ELR (cell line): ENCODE measurements at regions not wholly inside any gene's neighbourhood (a gene's known extent, or its start where the extent isn't known, plus 50 kb on each side); places are given as distances from the start of the nearest gene placed in this dataset.

Source experiments
- DNase-seq: peaks from one replicate; pipeline ENCODE4 v3.0.0-alpha.2; 2015; ENCODE audit warnings: low read depth

DNA sequence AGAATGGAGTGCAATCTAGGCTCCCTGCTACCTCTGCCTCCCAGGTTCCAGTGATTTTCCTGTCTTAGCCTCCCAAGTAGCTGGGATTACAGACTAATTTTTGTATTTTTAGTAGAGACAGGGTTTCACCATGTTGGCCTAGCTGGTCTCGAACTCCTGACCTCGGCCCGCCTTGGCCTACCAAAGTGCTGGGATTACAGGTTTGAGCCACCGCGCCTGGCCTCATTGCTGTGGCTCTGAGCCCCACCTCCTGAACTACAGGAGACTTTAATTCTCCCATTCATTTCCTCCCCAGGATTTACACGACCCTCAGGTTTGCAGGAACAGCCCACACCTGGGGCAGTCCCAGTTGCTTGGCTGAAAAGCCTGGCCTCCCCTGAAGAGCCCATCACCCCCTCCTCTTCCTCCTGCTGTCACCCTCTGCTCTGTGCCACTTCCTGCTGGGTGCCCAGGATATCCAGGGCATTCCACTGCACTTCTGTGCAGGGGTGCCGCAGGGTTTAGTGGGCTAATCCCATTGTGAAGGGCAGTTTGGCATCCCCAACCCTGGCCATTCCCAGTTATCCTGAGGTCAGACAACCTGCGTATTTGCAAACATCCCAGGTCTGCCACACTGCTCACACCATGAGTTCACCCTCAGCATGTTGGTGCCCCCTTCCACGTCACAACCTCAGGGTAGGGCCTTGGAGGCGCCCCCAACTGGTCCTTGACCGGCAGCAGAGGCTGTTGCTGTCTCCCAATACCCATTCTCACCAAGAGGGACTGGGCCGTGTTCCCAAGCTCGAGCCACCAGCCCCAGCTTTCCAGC is 265.0 kb upstream of the IRX4 start:
- DNase-seq: no peak

DNA sequence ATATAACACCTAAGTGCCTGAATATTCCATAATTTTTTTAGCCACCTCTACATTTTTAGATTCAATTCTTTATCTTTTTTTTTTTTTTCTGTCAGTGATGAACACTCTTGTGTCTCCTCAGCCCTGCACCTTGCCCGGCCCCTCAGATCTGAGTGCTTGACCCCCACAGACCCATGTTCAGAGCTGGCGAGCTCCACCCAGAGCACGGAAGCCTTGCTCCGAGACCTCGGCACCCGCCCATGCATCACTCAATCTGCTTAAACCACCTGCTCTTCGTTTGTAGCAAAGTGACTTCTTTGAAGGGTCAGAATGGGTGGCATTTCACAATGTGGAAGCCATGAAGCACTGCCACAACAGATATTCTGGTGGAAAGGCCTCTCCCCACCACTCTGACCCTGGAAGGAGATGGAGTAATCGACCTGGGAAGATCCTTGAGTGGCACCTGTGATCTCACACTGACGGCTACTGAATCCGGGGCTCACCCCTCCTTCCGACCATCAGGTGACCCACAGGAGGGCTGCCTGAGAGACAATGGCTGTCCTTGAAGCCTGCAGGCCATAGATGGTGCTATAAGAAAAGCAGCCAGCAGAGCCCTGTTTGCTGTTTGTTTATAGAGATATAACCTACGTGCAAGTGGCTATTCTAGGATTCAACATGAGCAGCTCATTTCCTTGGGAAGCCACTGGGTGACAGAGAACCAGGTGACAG is 261.1 kb upstream of the IRX4 start:
- no peak for DNase-seq

DNA sequence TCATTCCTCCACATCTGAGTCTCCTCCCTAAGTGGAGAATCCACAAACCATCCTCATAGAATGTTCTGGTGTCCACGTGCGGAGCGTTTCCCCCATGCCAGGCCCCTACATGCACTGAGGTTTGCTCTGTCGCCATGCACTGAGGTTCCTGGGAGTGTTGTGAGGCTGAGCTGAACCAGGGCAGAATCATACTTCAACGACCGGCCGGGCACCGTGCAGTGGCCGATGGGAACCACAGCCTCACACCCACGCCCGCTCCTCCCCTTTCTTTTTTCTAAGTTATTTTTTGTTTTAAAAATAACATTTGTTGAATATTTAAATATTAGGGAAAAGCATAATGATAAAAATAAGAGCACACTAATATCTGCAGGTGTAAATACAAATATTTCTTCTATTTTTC is 260.4 kb upstream of the IRX4 start:
- DNase-seq: no peak

DNA sequence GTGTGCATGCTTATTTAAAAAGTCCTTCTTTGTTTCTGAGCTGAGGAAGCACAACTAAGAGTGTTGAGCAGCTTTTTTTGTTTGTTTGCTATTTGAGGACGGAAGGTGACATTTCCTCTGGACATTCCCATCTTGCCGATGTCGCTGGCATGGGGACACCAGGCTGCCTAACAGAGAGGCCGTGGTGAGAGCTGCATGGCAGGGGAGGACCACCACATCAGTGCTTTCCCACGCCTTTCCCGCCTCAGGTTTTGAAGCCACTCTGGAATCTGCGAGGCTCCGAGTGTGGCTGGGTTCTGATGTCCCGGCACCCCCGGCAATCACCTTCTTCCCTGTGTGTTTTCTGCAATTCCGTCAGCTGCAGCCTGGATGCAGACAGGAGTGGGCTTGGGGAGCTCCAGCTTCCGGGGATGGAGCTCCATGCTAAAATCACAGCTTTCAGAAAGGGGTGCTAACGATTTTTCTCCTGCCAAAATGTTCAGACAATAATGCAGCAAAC is 259.8 kb upstream of the IRX4 start:
- no peak for DNase-seq

DNA sequence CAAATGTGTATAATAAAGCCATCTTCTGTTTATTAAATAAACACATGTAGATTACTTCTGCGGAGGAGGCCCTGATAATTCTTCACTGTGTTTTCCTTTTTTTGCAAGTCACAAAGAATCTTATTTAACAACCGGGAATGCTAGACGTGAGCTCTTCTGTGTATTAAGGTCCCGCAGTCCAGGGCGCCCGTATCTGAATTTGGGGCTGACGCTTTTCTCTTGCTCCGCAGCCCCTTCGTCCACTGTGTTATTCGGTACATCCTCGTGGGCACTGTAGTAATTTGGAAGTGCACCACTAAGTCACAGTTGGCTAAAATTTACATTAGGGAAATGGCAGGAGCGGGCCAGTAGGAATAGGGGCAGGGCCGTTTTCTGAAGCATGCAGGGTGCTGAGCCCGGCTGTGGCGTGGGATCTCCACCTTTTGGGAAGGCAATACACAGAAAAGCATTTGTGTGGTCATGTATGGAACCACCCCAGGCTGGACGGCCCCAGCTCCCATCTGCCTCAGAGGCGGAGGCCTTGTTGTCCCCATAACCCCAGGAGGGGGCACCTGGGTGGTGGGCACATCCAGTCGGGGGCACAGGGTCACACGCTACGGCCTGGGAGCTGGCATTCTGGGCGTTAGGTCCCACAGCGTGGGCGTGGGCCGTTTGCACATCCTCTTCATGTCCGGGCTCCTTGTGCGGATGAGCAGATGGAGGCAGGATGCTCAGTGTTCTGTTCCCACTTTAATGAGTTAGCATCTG is 258.7 kb upstream of the IRX4 start:
- DNase-seq: no peak

DNA sequence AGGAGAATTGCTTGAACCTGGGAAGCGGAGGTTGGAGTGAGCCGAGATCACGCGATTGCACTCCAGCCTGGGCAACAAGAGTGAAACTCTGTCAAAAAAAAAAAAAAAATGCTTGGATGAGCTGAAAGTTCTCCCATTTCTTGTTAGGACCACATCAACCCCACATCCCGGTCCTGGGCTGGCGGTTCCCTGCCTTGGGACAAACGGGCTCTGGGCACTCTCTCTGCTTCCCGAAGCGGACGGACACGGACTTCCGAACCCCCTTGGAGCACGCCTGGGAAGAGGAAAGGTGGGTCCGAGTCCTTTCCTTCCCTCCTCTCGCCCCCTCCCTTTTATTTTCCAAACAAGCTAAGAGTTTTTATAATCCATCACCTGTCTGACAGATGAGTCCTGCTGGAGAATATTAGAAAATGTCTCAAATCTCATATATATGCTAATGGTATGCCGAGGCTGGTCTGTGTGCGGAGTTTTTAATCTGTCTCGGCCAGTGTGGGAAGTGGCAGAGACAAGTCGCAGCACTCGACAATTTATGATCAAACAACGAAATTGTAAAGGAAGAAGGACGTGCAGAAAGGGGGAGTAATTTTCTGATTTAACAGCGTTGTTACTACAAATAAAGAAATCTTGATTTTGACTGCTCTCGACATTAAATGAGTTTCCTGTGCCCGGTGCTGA is 257.9 kb upstream of the IRX4 start:
- no peak for DNase-seq

DNA sequence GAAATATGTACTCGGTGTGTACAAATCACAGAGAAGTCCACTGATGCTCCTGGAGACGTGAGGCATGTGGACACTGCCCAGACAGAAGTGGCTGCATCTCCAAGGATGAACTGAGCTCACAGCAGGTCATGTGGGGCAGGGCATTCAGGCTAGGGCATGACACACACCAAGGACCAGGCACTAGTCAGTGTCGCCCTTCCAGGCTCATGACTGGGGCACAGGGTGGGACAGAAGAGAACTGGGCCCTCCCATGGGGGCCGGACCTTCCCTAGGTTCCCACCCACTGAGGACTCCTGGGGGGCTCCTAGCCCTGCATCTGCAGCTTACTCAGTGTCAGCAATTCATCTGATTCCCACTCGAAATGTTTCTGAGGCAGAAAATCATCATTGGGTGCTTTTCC is 256.8 kb upstream of the IRX4 start:
- no peak for DNase-seq

DNA sequence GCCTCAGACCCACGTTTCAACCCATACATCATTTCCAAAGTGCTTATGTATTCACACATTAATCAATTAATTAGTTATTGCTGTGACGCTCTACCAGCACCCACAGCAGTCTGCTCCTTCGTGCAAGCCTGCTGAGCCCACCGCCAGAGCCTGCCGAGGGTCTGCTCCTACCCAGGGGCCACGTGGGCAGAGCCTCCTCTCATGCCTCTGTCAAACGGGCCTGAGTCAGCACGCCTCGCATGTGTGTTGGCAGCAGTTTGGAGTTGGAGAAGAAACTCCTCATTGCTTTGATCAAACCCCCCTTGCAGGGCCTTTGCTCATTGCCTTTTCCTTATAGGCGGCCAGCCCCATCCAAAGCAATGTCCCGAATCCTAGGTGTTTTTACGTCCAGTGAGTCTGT is 256.2 kb upstream of the IRX4 start:
- no peak for DNase-seq

DNA sequence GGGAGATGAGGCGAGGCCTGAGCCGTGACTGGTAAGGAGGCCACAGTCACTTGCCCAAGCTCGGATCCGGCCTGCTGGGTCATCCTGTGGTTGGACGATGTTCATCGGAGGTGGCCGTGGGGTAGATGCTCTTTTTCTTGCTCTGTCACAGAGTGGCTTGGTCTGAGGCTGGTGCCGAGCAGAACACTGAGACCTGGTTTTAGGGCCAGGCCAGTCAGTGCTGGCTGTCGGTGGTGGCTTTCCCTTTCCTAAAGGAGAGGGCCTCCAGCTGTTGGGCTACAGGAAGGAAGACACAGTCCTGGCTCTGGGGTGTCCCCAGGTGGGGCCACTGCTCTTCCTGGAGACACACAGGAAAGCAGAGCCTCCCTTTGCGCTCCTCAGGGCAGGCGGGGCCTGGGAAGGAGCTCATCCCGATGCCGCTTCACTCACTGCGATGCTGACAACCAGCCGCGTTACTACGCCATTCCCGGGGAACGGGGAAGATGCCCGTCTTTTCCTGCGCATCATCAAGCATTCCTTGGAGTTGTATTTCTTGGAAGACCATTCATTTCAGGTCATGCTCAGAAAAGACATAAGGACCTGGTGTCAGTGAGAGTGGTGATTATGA is 254.8 kb upstream of the IRX4 start:
- no peak for DNase-seq

DNA sequence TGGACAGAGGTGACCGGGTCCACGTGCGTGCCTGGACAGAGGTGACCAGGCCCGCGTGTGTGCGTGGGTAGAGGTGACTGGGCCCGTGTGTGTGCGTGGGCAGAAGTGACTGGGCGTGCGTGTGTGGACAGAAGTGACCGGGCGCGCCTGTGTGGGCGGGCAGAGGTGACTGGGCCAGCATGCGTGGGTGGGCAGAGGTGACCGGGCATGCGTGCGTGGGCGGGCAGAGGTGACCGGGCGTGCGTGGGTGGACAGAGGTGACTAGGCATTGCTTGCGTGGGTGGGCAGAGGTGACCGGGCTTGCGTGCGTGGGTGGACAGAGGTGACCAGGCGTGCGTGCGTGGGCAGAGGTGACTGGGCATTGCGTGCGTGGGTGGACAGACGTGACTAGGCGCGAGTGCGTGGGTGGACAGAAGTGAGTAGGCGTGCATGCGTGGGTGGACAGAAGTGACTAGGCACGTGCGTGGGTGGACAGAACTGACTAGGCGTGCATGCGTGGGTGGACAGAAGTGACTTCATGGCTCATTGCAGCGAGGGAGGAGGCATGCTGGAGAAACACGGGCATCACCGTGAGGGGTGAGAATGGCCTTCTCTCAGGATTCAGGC is 254.1 kb upstream of the IRX4 start:
- no peak for DNase-seq

DNA sequence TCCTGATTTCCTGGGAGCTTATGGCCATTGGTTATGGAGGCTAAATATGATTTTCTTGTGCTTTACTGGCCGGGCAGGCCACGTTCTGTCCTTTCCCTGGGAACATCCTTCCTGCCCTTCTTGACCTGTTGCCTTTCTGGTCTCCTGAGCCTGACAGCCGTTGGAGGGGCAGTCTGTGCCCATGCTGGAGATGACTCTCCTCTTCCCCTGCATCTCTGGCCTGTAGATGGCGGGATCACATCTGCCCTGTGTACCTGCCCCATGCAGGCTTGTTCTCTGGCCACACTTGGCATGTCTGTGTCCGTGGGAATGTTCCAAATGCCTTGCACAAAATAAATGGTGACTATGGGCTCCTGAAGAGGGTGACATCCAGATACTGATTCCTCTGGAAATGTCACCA is 253.1 kb upstream of the IRX4 start:
- no peak for DNase-seq

DNA sequence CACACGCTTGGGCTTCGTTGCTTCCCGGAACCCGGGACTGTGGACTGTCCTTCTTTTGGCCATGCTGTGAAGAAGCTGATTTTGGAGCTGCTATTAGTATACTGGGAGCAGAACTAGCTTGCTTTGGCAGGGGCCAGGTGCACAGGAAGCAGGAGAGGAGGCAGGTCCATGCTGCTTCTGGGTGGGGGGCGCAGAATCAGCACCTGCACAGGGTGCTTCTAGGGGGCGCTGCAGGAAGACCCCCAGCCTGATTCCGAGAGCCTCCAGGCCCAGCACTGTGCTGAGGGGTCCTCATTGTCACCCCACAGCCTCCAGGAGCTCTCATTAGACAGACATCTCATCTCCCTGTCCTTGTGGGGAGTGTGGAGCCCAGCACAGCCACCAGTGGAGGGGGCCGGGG is 252.6 kb upstream of the IRX4 start:
- no peak for DNase-seq

DNA sequence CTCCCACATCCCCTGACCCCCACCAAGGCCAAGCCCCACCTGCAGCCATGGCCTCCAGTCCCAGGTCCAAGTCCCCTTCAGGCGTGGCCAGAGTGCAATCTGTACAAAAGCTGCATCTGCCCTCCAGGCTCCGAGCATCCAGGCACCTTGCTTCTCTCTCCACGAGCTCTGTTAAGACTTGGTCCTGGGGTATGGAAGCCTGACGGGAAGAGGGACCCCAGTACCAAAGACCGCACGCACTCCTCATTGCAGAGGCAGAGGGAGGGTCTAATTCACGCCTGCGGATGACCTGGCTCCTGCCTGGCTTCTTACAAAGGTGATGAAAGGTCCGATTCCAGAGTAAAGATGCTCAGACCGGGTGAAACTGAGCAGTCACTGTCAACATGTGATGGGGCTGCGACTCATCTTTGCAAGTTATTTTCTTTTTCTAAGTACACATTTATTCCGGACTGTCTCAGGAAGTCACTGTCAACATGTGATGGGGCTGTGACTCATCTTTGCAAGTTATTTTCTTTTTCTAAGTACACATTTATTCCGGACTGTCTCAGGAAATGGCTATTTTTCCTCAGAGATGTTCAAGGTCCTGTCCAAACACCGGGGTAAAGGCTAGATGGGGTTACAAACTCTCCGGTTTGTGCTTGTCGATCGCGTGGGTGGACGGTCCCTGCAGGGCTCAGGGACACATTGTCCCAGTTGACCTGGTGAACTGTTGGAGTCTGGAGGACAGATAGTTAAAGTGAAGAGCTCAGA is 252.0 kb upstream of the IRX4 start:
- no peak for DNase-seq

DNA sequence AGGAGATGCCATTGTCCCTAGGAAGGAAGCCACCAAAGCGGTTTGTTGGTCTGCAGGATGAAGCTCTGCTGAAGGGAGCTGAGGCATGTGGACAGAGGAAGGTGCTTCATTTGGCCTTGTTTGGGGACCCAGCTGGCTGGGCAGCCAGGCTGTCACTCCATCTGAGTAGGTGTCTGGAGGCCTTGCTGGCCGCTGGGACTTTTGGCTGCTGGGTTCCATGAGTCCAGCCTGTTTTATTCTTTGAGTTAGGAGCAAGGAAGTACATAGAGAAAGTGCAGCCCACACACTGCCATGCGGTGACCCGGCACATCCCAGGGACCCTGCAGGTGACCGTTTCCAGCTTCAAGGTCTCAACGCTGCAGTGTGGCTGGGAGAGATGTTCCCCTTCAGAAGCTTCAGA is 251.2 kb upstream of the IRX4 start:
- no peak for DNase-seq

DNA sequence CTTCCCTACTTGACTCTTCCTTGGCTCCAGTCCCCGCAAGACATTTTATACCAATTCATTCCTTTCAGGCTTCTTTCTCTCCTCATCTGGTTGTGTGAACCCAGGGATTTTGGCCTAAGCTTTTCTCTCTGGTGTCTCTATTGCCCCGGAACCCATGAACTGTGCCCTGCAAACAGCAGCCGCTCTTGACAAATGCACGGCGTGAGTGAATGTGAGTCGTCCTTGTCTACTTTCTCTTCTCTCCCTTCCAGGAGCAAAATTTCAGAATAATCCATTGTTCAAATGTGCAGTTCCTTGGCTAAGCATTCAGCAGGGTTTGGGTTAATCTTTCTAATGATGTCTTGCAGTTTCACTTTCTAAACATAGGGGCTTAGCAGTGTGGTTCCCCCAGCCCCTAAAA is 250.4 kb upstream of the IRX4 start:
- no peak for DNase-seq

DNA sequence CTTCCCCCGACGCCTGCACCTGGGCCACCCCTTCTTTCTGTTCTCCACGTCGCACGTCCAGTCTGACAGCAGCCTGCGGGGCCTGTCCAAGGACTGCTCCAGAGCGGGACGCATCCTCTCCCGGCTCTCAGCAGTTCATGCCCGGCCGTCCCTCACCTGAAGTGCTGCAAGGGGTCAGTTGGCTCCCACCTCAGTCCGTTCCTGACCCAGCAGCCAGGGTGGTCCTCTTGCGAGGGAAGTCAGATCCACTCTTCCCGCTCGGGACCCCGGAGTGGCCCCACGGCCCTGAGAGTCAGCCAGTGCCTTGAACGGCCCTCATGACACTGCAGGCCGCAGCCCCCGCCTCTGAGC is 249.7 kb upstream of the IRX4 start:
- no peak for DNase-seq

DNA sequence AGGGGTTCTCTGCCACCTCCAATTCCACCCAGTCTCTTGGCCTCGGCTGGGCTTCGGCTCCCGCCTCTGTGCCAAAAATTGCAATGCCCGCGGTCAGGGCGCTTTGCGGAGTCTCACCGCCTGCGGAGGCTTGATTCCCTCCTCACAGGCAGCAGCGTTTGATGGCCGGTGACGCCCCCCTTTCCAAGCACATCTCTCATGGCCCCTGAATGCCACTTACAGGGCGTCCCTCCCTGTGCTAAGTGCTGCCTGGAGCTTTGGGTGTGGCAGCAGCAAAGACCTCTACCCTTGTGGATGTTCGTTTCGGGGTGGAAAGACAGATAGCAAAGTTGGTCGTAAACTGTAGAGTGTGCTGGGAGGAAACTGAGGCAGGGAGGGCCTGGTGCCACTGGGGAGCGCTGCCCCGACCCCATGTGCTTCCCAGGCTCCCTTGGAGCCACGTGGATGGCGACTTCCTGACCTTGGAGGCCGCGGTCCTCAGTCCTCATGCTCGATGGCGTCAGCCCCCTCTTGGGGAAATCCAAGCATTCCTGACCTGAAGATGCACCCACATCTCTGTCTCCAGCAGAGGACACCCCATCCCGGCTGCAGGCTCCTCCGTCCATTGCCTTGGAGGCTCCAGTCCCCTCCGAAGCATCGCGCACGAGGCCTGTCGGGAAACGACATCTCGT is 249.2 kb upstream of the IRX4 start:
- DNase-seq: no peak

DNA sequence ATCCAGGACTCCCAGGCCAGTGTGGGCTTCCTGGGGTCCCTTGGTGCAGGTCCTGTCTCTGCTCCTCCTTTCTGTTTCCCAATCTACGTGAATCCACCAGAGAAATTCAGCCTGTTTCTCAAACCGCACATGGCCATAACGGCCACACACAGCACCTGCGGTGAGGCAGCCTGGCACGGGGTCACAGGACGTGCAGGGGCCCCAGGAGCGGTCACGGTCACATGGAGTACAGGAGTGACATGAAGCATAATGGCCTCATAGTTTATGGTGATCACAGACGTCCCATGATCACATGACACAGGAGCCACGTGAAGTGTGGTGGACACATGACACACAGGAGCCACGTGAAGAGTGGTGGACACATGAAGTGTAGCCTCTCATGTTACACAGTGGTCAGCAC is 248.5 kb upstream of the IRX4 start:
- no peak for DNase-seq

DNA sequence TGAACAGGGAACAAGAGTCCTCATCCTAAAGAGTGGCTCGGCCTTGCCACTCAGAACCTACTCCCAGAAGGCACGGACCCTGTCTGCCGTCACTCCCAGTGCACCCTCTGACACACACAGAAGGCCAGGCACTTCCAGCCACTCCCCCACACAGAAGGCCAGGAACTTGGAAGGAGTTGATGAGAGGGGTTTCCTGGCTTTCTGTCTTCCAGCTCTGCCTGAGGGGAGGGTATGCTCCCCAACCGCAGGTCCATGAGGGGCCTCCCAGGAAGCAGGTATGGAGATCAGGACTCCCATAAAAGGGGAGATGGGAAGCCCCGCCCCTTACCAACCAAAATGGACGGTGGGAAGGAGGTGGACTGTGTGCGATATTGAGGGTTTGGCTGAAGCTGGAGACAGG is 247.6 kb upstream of the IRX4 start:
- no peak for DNase-seq

DNA sequence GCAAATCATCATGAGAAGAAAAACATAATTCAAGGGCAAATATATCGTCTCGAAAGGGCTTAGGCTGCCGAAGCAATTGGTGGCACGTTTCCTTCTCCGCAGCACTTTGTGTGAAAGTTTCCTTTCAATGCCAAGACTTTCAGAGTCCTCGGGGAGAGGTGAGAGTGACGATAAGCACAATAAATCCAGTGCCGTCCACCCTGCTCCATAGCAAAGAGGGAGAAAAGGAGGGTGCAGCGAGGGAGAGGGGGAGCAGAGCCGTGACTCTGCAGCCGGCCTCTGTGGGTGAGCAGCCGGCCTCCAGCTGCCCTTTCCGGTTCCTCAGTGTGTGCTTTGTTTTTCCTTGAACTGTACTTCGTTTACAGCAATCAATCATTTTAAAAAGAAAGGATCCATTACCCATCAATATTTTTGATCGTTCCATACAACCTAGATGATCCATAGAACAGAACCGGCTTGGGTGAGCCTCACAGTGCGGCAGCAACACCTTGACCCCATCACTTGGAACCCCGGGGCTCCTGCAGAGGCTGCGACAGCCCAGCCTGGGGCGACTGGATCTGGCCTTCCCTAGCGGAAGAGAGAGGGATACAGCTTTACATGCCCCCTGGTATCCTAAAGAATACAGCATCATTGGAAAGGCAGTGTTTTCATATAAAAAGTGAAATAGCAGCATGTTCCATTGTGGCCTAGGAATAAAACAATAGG is 247.0 kb upstream of the IRX4 start:
- DNase-seq: no peak
